H9 (cell line): ENCODE measurements at regions not wholly inside any gene's neighbourhood (a gene's known extent, or its start where the extent isn't known, plus 50 kb on each side); places are given as distances from the start of the nearest gene placed in this dataset.

Experiments used
- DNase-seq: peaks from one replicate; pipeline ENCODE4 v3.0.0-alpha.2; 2017
- H2AFZ ChIP-seq: one replicate; pipeline ENCODE4 v1.6.1; 2013; ENCODE audit warnings: mild to moderate bottlenecking, low read length, control low read depth, moderate library complexity
- H2AK5ac ChIP-seq: 2 replicates; pipeline ENCODE4 v1.6.1; 2013; ENCODE audit warnings: low read length, control low read depth, mixed read lengths; ENCODE audit not compliant: insufficient read length
- H2BK120ac ChIP-seq: one replicate; pipeline ENCODE4 v1.6.1; 2013; ENCODE audit warnings: low read depth, mild to moderate bottlenecking, low read length, control low read depth, inconsistent platforms; ENCODE audit not compliant: poor library complexity, severe bottlenecking
- H2BK12ac ChIP-seq: 2 replicates; pipeline ENCODE4 v1.6.1; 2013; ENCODE audit warnings: low read length, control low read depth, mixed read lengths, low read depth; ENCODE audit not compliant: insufficient read length
- H2BK15ac ChIP-seq: 2 replicates; pipeline ENCODE4 v1.6.1; 2013; ENCODE audit warnings: low read depth, low read length, control low read depth
- H2BK20ac ChIP-seq: one replicate; pipeline ENCODE4 v1.6.1; 2013; ENCODE audit warnings: low read depth, mild to moderate bottlenecking, low read length, control low read depth, inconsistent platforms; ENCODE audit not compliant: poor library complexity, severe bottlenecking
- H2BK5ac ChIP-seq: 2 replicates; pipeline ENCODE4 v1.6.1; 2013; ENCODE audit warnings: low read length, control low read depth, mixed read lengths; ENCODE audit not compliant: insufficient read length
- H3K14ac ChIP-seq: 2 replicates; pipeline ENCODE4 v1.6.1; 2013; ENCODE audit warnings: low read length, control low read depth; ENCODE audit not compliant: insufficient read depth
- H3K18ac ChIP-seq: 2 replicates; pipeline ENCODE4 v1.6.1; 2013; ENCODE audit warnings: low read depth, mild to moderate bottlenecking, mixed read lengths, low read length, control low read depth; ENCODE audit not compliant: insufficient read length
- H3K23ac ChIP-seq: 2 replicates; pipeline ENCODE4 v1.6.1; 2013; ENCODE audit warnings: low read length, control low read depth, mixed read lengths, low read depth; ENCODE audit not compliant: insufficient read length
- H3K23me2 ChIP-seq: 2 replicates; pipeline ENCODE4 v1.6.1; 2013; ENCODE audit warnings: low read depth, mild to moderate bottlenecking, mixed read lengths, low read length, control low read depth; ENCODE audit not compliant: insufficient read length, poor library complexity, severe bottlenecking
- H3K27ac ChIP-seq: 2 replicates; pipeline ENCODE4 v1.5.1; 2013; ENCODE audit warnings: low read length, control low read depth, mixed read lengths, low read depth; ENCODE audit not compliant: insufficient read length
- H3K27me3 ChIP-seq: 2 replicates; pipeline ENCODE4 v1.6.1; 2013; ENCODE audit warnings: low read length, control low read depth, inconsistent platforms; ENCODE audit not compliant: insufficient read depth
- H3K4ac ChIP-seq: 2 replicates; pipeline ENCODE4 v1.6.1; 2013; ENCODE audit warnings: low read depth, mild to moderate bottlenecking, control low read depth, inconsistent platforms, low read length, moderate library complexity
- H3K4me1 ChIP-seq: 2 replicates; pipeline ENCODE4 v1.6.1; 2013; ENCODE audit warnings: low read length, control low read depth, inconsistent platforms; ENCODE audit not compliant: insufficient read depth
- H3K4me2 ChIP-seq: 2 replicates; pipeline ENCODE4 v1.6.1; 2013; ENCODE audit warnings: low read length, control low read depth, mixed read lengths; ENCODE audit not compliant: insufficient read length, insufficient read depth
- H3K56ac ChIP-seq: 2 replicates; pipeline ENCODE4 v1.6.1; 2013; ENCODE audit warnings: low read depth, mild to moderate bottlenecking, mixed read lengths, low read length, control low read depth; ENCODE audit not compliant: insufficient read length
- H3K79me1 ChIP-seq: 2 replicates; pipeline ENCODE4 v1.6.1; 2013; ENCODE audit warnings: low read depth, mild to moderate bottlenecking, moderate library complexity, low read length, control low read depth, inconsistent platforms; ENCODE audit not compliant: insufficient read depth, poor library complexity, severe bottlenecking
- H3K79me2 ChIP-seq: 2 replicates; pipeline ENCODE4 v1.6.1; 2013; ENCODE audit warnings: low read length, control low read depth, inconsistent platforms; ENCODE audit not compliant: insufficient read depth
- H3K9ac ChIP-seq: 2 replicates; pipeline ENCODE4 v1.6.1; 2013; ENCODE audit warnings: low read length, control low read depth, mixed read lengths; ENCODE audit not compliant: insufficient read length; ENCODE audit errors: extremely low read depth
- H3K9me3 ChIP-seq: one replicate; pipeline ENCODE4 v1.6.1; 2013; ENCODE audit warnings: low read depth, low read length, inconsistent platforms; ENCODE audit not compliant: control insufficient read depth
- H3T11ph ChIP-seq: one replicate; pipeline ENCODE4 v1.6.1; 2013; ENCODE audit warnings: mild to moderate bottlenecking, low read length, control low read depth, inconsistent platforms
- H4K20me1 ChIP-seq: one replicate; pipeline ENCODE4 v1.6.1; 2013; ENCODE audit not compliant: control insufficient read depth, insufficient read length, insufficient read depth
- H4K5ac ChIP-seq: 2 replicates; pipeline ENCODE4 v1.6.1; 2013; ENCODE audit warnings: low read depth, mild to moderate bottlenecking, mixed read lengths, low read length, control low read depth; ENCODE audit not compliant: insufficient read length
- H4K8ac ChIP-seq: replicated peaks from 2 replicates; pipeline ENCODE4 v1.6.1; 2013; ENCODE audit warnings: low read length, control low read depth, mixed read lengths, low read depth; ENCODE audit not compliant: insufficient read length
- H4K91ac ChIP-seq: 2 replicates; pipeline ENCODE4 v1.6.1; 2013; ENCODE audit warnings: low read depth, mild to moderate bottlenecking, moderate library complexity, mixed read lengths, low read length, control low read depth; ENCODE audit not compliant: insufficient read length
- H3K27ac Mint-ChIP-seq, 3 experiments: 2 replicates in 2 of 3; 3 replicates in 1 of 3; pipeline ENCODE4 v1.8.0; 2020 to 2021; ENCODE audit warnings: mixed read lengths in 3 of 3, mild to moderate bottlenecking in 1 of 3, moderate library complexity in 1 of 3
- H3K27me3 Mint-ChIP-seq: 2 replicates; pipeline ENCODE4 v1.8.0; 2021; ENCODE audit warnings: low read depth, mild to moderate bottlenecking, moderate library complexity, mixed read lengths
- H3K36me3 Mint-ChIP-seq, 3 experiments: 2 replicates in 2 of 3; 3 replicates in 1 of 3; pipeline ENCODE4 v1.8.0; 2020 to 2021; ENCODE audit warnings: low read depth in 3 of 3, mixed read lengths in 3 of 3; ENCODE audit not compliant: insufficient read depth in 1 of 3
- H3K4me1 Mint-ChIP-seq, 2 experiments: 2 replicates each; pipeline ENCODE4 v1.8.0; 2020; ENCODE audit warnings: mixed read lengths in 2 of 2
- H3K4me3 Mint-ChIP-seq, 2 experiments: 2 replicates in 1 of 2; 3 replicates in 1 of 2; pipeline ENCODE4 v1.8.0; 2020 to 2021; ENCODE audit warnings: mild to moderate bottlenecking in 2 of 2, mixed read lengths in 2 of 2, moderate library complexity in 1 of 2
- H3K9me3 Mint-ChIP-seq, 2 experiments: 2 replicates in 1 of 2; 3 replicates in 1 of 2; pipeline ENCODE4 v1.8.0; 2020; ENCODE audit warnings: mild to moderate bottlenecking in 2 of 2, mixed read lengths in 2 of 2, moderate library complexity in 1 of 2
- WGBS: extraction: QIAGEN DNeasy Blood & Tissue Kit; methylation state at CpG from one replicate; pipeline ENCODE4 v1.1.7; 2013; ENCODE audit warnings: missing lambda C conversion rate, low lambda C conversion rate, mixed read lengths; ENCODE audit not compliant: insufficient read length; ENCODE audit errors: extremely low coverage; 5-methylcytosine and 5-hydroxymethylcytosine counted together
- TF ChIP-seq, protein P1 (sequence below): fragments of 200-600 bp; sonication (generic); conservative IDR thresholded peaks from 3 replicates; pipeline ENCODE4 v1.8.0; 2021; ENCODE audit warnings: antibody characterized with exemption, mild to moderate bottlenecking

DNA sequence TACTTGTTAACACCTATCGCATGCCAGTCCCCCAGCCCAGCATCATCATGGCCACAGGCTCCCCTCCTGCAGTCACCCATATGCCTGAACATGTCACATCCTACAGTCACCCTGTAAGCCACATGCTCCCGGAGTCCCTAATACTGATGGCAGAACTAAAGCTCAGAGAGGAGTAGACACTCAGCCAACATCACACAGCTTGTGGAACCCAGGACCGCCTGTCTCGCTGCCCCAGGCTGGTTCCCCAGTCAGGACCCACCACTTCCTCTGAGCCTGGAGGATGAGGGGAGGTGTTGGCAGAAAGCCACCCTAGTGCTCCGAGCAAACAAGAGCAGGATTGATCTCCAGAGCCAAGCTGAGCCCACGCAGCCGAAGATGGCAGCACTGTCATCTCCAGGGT is 85.0 kb upstream of the MYL10 start:
- Histone ChIP-seq H3K9ac (no peak overlapping the region), H4K5ac (no peak overlapping the region), H3K4me1 (no peaks in the 10 kb centered on the region), H2BK15ac (no peak overlapping the region), H3K27me3 (no peaks in the 10 kb centered on the region), H2BK20ac (no peak overlapping the region), H3T11ph (no peak overlapping the region), H3K18ac (no peak overlapping the region), H3K23me2 (no peaks in the 10 kb centered on the region), H2AK5ac (no peak overlapping the region), H4K20me1 (no peaks in the 10 kb centered on the region), H3K9me3 (no peaks in the 10 kb centered on the region), H3K79me1 (no peaks in the 10 kb centered on the region), H3K14ac (no peak overlapping the region), H2AFZ (no peak overlapping the region), H2BK5ac (no peak overlapping the region), H3K4ac (no peak overlapping the region), H3K27ac (no peak overlapping the region), H2BK12ac (no peak overlapping the region), H2BK120ac (no peak overlapping the region), H4K91ac (no peak overlapping the region), H3K4me2 (no peak overlapping the region), H3K56ac (no peak overlapping the region), H3K79me2 (no peaks in the 10 kb centered on the region), H3K23ac (no peak overlapping the region), H4K8ac (no peak overlapping the region)
- Mint-ChIP-seq H3K9me3 (no peaks in the 10 kb centered on the region), H3K36me3 (no peaks in the 10 kb centered on the region), H3K4me3 (no peak overlapping the region), H3K4me1 (peaks cover 0 to 4% of the 10 kb centered on the region in 2 experiments; a peak in 1 of 4 replicates), H3K27me3 (no peaks in the 10 kb centered on the region), H3K27ac (no peak overlapping the region)
- no CpG with 5 or more reads among the region's 7 CpGs for WGBS
- TF ChIP-seq, protein P1, sequence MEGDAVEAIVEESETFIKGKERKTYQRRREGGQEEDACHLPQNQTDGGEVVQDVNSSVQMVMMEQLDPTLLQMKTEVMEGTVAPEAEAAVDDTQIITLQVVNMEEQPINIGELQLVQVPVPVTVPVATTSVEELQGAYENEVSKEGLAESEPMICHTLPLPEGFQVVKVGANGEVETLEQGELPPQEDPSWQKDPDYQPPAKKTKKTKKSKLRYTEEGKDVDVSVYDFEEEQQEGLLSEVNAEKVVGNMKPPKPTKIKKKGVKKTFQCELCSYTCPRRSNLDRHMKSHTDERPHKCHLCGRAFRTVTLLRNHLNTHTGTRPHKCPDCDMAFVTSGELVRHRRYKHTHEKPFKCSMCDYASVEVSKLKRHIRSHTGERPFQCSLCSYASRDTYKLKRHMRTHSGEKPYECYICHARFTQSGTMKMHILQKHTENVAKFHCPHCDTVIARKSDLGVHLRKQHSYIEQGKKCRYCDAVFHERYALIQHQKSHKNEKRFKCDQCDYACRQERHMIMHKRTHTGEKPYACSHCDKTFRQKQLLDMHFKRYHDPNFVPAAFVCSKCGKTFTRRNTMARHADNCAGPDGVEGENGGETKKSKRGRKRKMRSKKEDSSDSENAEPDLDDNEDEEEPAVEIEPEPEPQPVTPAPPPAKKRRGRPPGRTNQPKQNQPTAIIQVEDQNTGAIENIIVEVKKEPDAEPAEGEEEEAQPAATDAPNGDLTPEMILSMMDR: no peak
- DNase-seq: no peak
